ENCODE measurements at regions not wholly inside any gene's neighbourhood (a gene's known extent, or its start where the extent isn't known, plus 50 kb on each side); places are given as distances from the start of the nearest gene placed in this dataset.

- DNase-seq, result no peak
Observed at GRCh38 chr10:84801916-84802315, 473.5 kb downstream of the CCSER2 start.

- no peak for DNase-seq
Observed at GRCh38 chr10:84805149-84805548, 476.8 kb downstream of the CCSER2 start.

GRCh38 chr10:84811113-84811512 is 482.7 kb downstream of the CCSER2 start:
- DNase-seq, result no peak

GRCh38 chr10:84818961-84819360 is 490.6 kb downstream of the CCSER2 start:
- no peak for DNase-seq

- peak; percentile 26 for DNase-seq
Observed at GRCh38 chr10:84820120-84820519, 491.7 kb downstream of the CCSER2 start.

- no peak for DNase-seq
Observed at GRCh38 chr10:84820596-84820995, 492.2 kb downstream of the CCSER2 start.

- DNase-seq, result no peak
Observed at GRCh38 chr10:84822931-84823630, 494.7 kb downstream of the CCSER2 start.

GRCh38 chr10:84824525-84824924 is 496.1 kb downstream of the CCSER2 start:
- no peak for DNase-seq

- no peak for DNase-seq
Observed at GRCh38 chr10:84825330-84825729, 496.9 kb downstream of the CCSER2 start.

- no peak for DNase-seq
Observed at GRCh38 chr10:84826704-84827103, 498.3 kb downstream of the CCSER2 start.

GRCh38 chr10:84829131-84829530 is 500.7 kb downstream of the CCSER2 start:
- DNase-seq, result no peak

GRCh38 chr10:84837041-84837812 is 508.8 kb downstream of the CCSER2 start:
- peak; percentile 65 for DNase-seq

GRCh38 chr10:84837877-84838276 is 509.5 kb downstream of the CCSER2 start:
- no peak for DNase-seq

GRCh38 chr10:84838851-84839250 is 510.5 kb downstream of the CCSER2 start:
- no peak for DNase-seq

GRCh38 chr10:84842593-84842992 is 514.2 kb downstream of the CCSER2 start:
- no peak for DNase-seq

GRCh38 chr10:84844461-84844860 is 516.1 kb downstream of the CCSER2 start:
- no peak for DNase-seq

- DNase-seq, result peak; percentile 27
Observed at GRCh38 chr10:84845628-84846261, 517.4 kb downstream of the CCSER2 start.

GRCh38 chr10:84846658-84847316 is 518.4 kb downstream of the CCSER2 start:
- no peak for DNase-seq

GRCh38 chr10:84848967-84849366 is 520.6 kb downstream of the CCSER2 start:
- no peak for DNase-seq

- DNase-seq, result no peak
Observed at GRCh38 chr10:84850826-84851225, 522.4 kb downstream of the CCSER2 start.

GRCh38 chr10:84854439-84854838 is 526.0 kb downstream of the CCSER2 start:
- no peak for DNase-seq

GRCh38 chr10:84860855-84861254 is 532.5 kb downstream of the CCSER2 start:
- no peak for DNase-seq

GRCh38 chr10:84862551-84862950 is 534.2 kb downstream of the CCSER2 start:
- no peak for DNase-seq

Measured in NCI-H748 treated with DMSO at 0.1 percent for 48 hours (cell line).